ENCODE measurements at regions not wholly inside any gene's neighbourhood (a gene's known extent, or its start where the extent isn't known, plus 50 kb on each side); places are given as distances from the start of the nearest gene placed in this dataset.

DNA sequence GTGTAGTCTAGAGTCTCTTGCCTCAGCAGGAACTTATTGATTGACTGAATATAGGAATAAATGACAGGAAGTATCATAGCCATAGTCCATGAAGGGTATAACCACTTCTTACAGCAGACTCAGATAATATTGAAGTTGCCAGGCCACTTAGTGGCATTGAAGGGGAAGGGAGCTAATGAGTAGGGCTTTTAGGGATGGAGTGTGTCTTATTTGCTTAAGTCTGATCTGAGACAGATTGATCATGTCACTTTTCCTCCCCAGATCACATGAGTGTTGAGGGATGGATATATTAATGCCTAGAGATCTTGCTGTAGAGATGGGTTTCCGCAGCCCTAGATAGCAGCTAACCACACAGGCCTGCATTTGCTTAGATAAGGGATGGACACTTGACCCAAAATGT lies 62.2 kb upstream of the NBEA start:
- DNase-seq (ENCODE audit: low read depth in 2 of 2), result no peak

DNA sequence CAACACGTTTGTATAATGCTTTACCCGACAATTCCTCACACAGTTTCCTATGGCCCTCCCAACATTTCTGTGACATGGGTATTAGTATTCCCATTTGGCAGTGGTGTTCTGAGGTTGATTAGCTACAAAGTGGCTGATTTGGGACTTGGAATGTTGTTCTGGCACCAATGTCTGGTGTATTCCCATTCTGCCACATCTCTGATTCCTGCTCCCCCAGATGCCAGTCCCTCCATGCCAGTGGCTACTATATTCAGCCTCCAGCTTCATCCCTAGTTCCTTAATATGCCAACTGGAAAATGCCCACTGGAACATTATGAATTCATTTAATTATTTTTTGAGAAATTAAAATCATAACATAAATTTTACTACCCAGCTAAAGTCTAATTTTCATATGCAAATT lies 60.6 kb upstream of the NBEA start:
- DNase-seq (ENCODE audit: low read depth in 2 of 2), result no peak

DNA sequence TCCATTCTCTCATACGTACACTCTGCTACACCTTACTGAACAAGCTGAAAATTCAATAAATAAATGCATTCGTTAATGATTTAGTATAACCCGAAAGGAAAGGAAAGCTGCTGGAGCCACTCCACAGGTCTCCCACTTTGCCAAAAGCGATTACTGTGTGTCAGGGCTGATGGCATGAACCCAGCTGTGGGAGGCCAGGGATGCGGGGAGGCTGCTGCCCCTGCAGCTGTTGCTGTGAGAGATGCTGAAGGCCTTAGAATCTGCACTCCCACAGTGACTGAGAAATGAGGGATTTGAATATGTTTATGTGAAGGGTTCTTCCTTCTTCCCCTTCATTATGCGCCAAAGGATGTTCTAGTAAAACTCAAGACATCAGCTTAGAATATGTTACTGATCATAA lies 58.7 kb upstream of the NBEA start:
- no peak for DNase-seq (ENCODE audit: low read depth in 2 of 2)

DNA sequence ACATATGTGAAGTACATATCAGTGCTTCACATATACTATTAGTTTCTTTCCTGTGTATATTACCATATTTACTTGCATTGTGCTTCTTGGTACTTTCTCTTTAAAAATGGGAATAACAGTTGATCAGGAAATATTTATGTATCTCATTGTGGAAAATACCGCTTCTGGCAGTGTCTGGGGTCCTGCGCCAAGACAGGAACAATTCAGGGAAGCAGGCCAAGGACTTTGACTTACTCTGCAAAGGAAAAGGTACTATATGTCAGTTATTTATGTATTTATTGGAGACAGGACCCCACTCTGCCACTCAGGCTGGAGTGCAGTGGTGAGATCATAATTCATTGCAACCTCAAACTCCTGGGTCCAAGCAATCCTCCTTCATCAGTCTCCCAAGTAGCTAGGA lies 57.7 kb upstream of the NBEA start:
- no peak for DNase-seq (ENCODE audit: low read depth in 2 of 2)

DNA sequence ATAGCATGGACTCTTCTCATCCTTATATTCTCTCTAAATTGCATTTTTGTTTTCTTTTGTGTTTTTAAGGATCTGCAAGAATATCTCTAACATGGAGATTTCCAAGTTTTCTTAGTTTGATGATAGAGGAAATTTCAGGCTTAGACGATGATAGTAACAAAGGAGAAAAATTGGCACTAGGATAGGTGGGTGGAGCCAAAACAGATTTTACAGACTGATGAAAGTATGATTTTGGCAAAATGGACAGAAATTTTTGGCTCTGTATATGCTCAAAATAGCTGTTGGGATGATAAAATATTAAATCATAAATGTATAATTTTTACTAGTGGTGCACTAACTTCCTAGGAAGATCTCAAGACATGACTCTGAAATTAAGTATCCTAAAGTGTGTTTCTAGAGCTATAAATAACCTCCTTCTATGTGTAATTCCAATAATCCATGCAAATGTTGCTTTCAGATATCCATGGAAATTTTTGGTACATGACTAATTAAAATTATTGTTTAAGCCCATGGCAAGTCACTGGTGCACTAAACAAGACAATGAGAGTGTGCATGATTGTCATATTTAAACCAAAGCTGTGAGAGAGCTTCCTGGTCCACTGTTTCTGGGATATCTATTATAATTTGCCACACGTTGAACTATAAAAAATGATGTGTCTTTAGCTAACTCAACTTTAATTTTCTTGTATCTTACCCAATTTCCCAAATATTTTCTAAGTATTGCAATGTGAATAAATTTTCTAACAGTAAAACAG lies 55.8 kb upstream of the NBEA start:
- no peak for DNase-seq (ENCODE audit: low read depth in 2 of 2)

DNA sequence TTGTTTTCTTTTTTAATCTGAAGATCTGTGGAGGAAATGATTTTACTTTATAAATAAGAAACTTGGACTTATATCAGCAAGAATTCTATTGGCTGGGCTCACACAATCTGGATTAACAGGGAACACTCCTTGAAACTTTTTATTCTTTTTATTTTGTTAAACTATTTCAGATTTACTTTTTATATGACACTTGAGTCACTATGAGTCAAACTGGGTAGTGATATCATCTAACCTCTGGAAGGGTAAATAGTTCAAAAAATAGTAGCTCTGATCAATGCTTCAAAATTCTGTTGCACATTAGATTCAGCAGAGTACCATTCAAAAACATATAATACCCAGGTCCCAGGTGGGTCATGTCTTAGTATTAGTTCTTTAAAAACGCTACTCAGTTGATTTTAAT lies 55.1 kb upstream of the NBEA start:
- DNase-seq (ENCODE audit: low read depth in 2 of 2), result no peak

Data from stimulated activated CD4-positive, alpha-beta T cell treated with anti-CD3 and anti-CD28 coated beads, Interleukin-4, amount 100 ng/mL, for 48 hours (primary cell).